Naive B cell (primary cell): ENCODE measurements at regions not wholly inside any gene's neighbourhood (a gene's known extent, or its start where the extent isn't known, plus 50 kb on each side); places are given as distances from the start of the nearest gene placed in this dataset.
"Not testable (repeated sequence)": the region's sequence is repeated elsewhere in the genome, so short reads cannot be mapped to it uniquely, and the experiment has no call there.

Experiments
- ATAC-seq, 2 donors: fragments of 150-1000 bp; cut with Tn5 transposase; 2 replicates each; pipeline ENCODE4 v1.10.0; 2021; ENCODE audit warnings: low read depth in 2 of 2, mild to moderate bottlenecking in 2 of 2, moderate library complexity in 2 of 2
- DNase-seq: peaks from one replicate; pipeline ENCODE4 v3.0.0; 2022
- H3K27ac Mint-ChIP-seq, 6 donors: one replicate each; pipeline ENCODE4 v1.8.0; 2020 to 2022; ENCODE audit warnings: mild to moderate bottlenecking in 6 of 6, mixed read lengths in 6 of 6, moderate library complexity in 5 of 6, inconsistent platforms in 2 of 6
- H3K27me3 Mint-ChIP-seq, 3 donors: one replicate each; pipeline ENCODE4 v1.8.0; 2021 to 2022; ENCODE audit warnings: mixed read lengths in 3 of 3, mild to moderate bottlenecking in 1 of 3
- H3K36me3 Mint-ChIP-seq, 2 donors: one replicate each; pipeline ENCODE4 v1.8.0; 2020 to 2022; ENCODE audit warnings: mixed read lengths in 2 of 2, inconsistent platforms in 1 of 2, mild to moderate bottlenecking in 1 of 2
- H3K4me1 Mint-ChIP-seq, 3 donors: one replicate each; pipeline ENCODE4 v1.8.0; 2020 to 2022; ENCODE audit warnings: mixed read lengths in 3 of 3, inconsistent platforms in 1 of 3, mild to moderate bottlenecking in 1 of 3, moderate library complexity in 1 of 3
- H3K4me3 Mint-ChIP-seq, 8 donors: one replicate each; pipeline ENCODE4 v1.8.0; 2020 to 2022; ENCODE audit warnings: mild to moderate bottlenecking in 8 of 8, mixed read lengths in 8 of 8, moderate library complexity in 8 of 8, inconsistent platforms in 2 of 8
- H3K9me3 Mint-ChIP-seq, 7 donors: one replicate each; pipeline ENCODE4 v1.8.0; 2020 to 2022; ENCODE audit warnings: mixed read lengths in 7 of 7, mild to moderate bottlenecking in 5 of 7, inconsistent platforms in 2 of 7, moderate library complexity in 1 of 7

DNA sequence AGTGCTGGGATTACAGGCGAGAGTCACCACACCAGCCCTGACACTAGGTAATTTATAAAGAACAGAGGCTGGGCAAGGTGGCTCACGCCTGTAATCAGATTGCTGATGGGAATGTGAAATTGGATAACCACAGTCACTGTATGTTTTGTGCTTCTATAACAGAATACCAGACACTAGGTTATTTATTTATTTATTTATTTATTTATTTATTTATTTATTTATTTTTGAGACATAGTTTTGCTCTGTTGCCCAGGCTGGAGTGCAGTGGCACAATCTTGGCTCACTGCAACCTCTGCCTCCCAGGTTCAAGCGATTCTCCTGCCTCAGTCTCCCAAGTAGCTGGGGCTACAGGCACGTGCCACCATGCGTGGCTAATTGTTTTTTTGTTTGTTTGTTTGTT, 130.0 kb upstream of the FOXN3 start:
- H3K4me1 Mint-ChIP-seq = peaks cover 30 to 53% (median 42%) of the 10 kb centered on the region in 3 donors

DNA sequence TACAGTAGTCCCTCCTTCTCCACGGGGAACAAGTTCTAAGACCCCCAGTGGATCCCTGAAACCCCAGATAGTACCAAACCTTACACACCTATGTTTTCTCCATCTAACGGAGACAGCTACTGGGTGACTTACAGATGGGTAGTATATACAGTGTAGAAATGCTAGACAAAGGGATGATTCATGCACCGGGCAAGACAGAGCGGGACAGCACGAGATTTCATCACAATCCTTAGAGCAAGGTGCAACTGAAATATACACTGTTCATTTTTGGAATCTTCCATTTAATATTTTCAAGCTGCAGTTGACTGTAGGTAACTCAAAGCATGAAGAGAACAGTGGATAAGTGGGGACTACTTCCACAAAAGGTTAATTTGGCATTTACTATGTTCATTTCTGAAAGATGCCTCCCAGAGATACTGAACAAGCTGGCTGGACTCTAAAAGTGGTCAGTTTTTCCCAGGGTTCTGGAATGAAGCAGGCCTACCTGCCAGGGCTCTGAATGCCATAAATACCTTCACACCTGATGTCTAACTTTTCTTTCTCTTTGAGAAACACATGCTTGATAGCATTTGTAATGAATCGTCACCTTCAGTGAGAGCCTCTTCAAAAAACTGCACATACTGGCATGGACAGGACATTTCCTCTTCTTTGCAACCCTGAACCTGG, 127.7 kb upstream of the FOXN3 start:
- Mint-ChIP-seq H3K9me3 (no peaks in the 10 kb centered on the region), H3K36me3 (peaks cover 0 to under 1% of the 10 kb centered on the region in 2 donors), H3K4me3 (no peak overlapping the region), H3K27ac (peak overlapping the region in 2 of 6 donors; percentile 26 to 46), H3K27me3 (no peaks in the 10 kb centered on the region), H3K4me1 (peaks cover 23 to 45% (median 38%) of the 10 kb centered on the region in 3 donors)
- ATAC-seq (no peak), DNase-seq (no peak)

More for the DNA sequence above, 130.0 kb upstream of the FOXN3 start:
- DNase-seq, H3K4me3 Mint-ChIP-seq, ATAC-seq, H3K27me3 Mint-ChIP-seq, H3K9me3 Mint-ChIP-seq, H3K36me3 Mint-ChIP-seq, H3K27ac Mint-ChIP-seq: not testable (repeated sequence)

DNA sequence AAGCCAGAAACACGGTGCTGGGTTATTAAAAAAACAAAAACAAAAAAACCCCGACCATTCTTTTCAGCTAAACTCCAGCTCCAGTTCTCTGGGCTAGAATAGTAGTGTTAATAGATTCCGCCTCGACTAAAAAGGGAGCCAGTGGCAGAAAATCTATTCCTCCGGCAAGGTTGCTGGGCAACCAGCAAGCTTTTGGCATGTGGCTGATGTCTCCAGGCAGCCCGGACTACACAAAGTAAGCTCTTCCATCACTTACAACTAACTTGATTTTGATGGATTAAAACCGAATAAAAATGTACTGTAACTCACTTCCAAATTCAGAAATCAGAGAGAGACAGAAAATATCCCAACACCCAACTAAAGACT, 126.4 kb upstream of the FOXN3 start:
- no peak overlapping the region for H3K4me3 Mint-ChIP-seq
- H3K9me3 Mint-ChIP-seq = no peaks in the 10 kb centered on the region
- H3K27me3 Mint-ChIP-seq = no peaks in the 10 kb centered on the region
- H3K27ac Mint-ChIP-seq = peak overlapping the region in 5 of 6 donors; percentile 29 to 81 (median 74)
- H3K36me3 Mint-ChIP-seq = no peaks in the 10 kb centered on the region
- DNase-seq (no peak), ATAC-seq (no peak)
- peaks cover 23 to 46% (median 43%) of the 10 kb centered on the region in 3 donors for H3K4me1 Mint-ChIP-seq

DNA sequence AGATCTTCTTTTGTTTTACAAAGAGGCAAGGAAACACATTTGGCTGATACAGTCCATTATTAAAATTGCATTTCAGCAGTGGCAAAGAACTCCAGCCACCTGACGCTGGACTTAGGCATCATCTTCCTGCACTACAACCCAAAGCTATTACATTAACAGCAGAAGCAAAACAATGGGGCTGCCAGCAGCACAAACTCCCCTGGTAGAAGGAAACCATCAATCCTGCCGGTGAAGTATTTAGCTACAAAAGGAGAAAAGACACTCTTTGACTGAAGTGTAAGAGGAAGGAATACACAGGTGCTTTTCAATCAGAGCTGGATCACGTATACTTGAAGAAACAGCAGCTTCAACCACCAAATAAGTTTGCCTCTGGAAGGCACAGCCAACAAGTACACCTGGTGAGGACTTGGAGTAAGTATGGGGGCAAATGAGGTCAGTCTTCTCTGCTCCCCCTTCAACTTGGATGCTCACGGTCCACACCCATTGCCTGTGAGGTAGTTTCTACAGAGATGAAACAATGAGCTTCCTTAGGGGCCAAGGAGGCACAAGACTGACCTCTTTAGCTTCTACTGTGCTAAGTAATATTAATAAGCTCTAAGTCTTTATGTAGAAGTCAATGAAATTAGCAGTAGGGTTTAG, 125.9 kb upstream of the FOXN3 start:
- H3K27ac Mint-ChIP-seq = peak overlapping the region in 5 of 6 donors; percentile 57 to 86 (median 78)
- no peaks in the 10 kb centered on the region for H3K27me3 Mint-ChIP-seq
- no peaks in the 10 kb centered on the region for H3K36me3 Mint-ChIP-seq
- ATAC-seq (no peak), DNase-seq (no peak)
- peaks cover 23 to 47% (median 46%) of the 10 kb centered on the region in 3 donors for H3K4me1 Mint-ChIP-seq
- no peaks in the 10 kb centered on the region for H3K9me3 Mint-ChIP-seq
- H3K4me3 Mint-ChIP-seq = peak overlapping the region in 1 of 8 donors; percentile 47

DNA sequence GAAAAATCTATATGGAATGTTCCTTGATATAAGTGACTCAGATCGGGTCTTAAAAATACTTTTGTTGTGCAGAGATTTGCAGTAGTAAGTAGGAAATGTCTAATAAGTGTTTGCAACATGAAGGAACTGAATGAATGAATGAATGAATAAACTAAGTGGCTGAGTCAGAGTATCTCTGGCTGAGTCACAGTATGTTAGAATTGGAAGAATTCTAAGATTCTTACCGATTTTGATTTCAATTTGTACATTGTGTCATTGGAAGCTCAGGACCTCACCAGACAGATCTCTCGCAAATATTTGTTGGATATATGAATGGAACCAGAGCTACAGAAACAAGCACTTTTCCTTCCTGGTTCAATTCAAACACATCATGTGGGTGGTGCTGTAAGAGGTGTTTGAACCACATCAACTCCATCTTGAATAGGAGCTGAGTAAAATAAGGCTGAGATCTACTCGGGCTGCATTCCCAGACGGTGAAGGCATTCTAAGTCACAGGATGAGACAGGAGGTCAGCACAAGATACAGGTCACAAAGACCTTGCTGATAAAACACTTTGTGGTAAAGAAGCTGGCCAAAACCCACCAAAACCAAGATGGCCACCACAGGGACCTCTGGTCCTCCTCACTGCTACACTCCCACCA, 123.9 kb upstream of the FOXN3 start:
- Mint-ChIP-seq H3K9me3 (no peaks in the 10 kb centered on the region), H3K36me3 (no peaks in the 10 kb centered on the region), H3K27me3 (no peaks in the 10 kb centered on the region), H3K27ac (peak overlapping the region in 2 of 6 donors; percentile 43 to 64), H3K4me1 (peaks cover 28 to 53% (median 46%) of the 10 kb centered on the region in 3 donors), H3K4me3 (no peak overlapping the region)
- no peak for ATAC-seq
- no peak for DNase-seq

DNA sequence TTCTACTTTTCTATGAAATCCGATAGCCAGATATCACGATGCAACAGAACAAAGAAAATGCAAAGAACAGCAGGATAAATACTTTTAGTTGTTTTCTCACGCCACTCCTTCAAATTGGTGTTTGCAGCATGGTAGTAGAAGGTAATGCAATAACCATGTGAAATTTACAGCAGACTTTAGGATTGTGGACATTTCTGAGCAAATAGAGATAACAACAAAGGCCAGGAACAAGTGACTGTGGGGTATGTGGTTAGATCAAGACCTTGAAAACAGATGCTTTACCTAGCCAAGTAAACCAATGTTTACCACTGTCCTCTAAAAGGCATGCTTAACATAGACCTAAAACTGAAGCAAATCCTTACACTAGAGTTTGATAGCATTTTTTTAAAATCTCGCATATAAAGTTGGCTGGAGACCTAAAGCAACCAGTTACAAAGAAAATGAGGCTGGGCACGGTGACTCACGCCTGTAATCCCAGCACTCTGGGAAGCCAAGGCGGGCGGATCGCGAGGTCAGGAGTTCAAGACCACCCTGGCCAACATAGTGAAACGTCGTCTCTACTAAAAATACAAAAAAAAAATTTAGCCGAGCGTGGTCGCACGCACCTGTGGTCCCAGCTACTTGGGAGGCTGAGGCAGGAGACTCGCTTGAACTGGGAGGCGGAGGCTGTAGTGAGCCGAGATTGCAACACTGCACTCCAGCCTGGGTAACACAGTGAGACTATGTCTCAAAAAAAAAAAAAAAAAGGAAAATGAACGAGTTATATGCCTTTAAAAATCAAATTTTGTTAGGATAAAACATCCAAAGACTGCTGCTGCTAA, 123.2 kb upstream of the FOXN3 start:
- ATAC-seq = no peak
- no peak for DNase-seq
- H3K4me1 Mint-ChIP-seq = peaks cover 28 to 51% (median 50%) of the 10 kb centered on the region in 3 donors
- H3K27ac Mint-ChIP-seq = peak overlapping the region in 1 of 6 donors; percentile 6
- H3K4me3 Mint-ChIP-seq = peak overlapping the region in 1 of 8 donors; percentile 44
- no peaks in the 10 kb centered on the region for H3K27me3 Mint-ChIP-seq
- H3K36me3 Mint-ChIP-seq = no peaks in the 10 kb centered on the region
- no peaks in the 10 kb centered on the region for H3K9me3 Mint-ChIP-seq

DNA sequence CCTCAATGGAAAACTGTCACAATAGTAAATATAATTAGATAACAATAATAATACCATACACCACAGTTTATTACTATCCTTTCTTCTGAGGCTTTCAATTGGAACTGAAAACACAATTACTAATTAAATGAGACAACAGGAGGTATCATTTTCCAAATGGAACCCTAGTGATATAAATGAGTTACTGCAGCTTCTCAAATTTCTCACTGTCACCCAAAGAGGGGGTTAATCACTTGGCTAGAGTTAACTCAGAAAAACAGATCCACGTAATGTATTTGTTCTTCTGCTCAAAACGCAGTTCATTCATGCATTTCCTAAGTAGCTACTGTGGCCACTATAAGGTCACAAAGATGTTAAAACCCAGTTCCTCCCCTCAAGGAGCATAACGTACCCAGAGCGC, 120.9 kb upstream of the FOXN3 start:
- Mint-ChIP-seq H3K36me3 (peaks cover 0 to 6% of the 10 kb centered on the region in 2 donors), H3K9me3 (no peaks in the 10 kb centered on the region), H3K27ac (peak overlapping the region in 1 of 6 donors; percentile 83), H3K4me3 (no peak overlapping the region), H3K27me3 (no peaks in the 10 kb centered on the region), H3K4me1 (peaks cover 34 to 48% (median 44%) of the 10 kb centered on the region in 3 donors)
- DNase-seq (no peak), ATAC-seq (no peak)

DNA sequence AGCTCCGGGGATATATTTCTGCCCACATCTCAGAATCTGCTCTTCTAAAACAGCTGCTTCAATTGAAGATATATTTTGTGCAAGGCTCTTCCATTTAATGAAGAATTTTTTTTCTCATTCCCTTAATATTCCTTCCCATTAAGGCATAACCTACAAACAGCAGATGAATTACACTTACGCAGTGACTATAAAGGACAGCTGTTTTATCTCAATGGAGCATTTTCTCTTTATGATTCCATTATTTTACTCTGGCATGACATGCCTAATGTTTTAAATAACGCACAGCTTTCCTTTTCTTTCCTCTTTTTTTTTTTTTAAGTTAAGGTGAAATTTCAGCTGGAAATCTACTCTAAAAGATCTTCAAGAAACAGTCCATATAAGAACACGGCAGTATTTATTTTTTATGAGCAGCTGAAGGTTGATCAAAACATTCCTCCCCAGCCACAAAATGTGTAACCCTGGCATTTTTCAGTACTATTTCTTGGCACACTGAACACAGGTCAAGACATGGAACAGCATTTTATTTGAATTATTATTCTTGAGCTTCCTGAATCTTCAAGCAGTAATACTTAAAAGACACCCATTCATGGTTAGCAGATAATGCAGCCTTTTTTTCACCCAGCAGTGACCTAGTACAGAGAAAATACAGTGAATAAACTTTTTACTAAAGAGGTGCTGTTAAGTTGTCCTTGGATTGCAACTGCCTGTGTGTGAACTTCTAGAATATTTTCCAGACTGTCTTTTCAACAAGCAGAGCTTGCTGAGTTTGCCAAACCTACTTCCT, 118.1 kb upstream of the FOXN3 start:
- Mint-ChIP-seq H3K4me1 (peaks cover 29 to 43% (median 42%) of the 10 kb centered on the region in 3 donors), H3K36me3 (peaks cover 0 to 6% of the 10 kb centered on the region in 2 donors), H3K4me3 (no peak overlapping the region), H3K9me3 (peaks cover 0 to 3% (median 2%) of the 10 kb centered on the region in 7 donors), H3K27ac (peak overlapping the region in 5 of 6 donors; percentile 11 to 57 (median 16)), H3K27me3 (no peaks in the 10 kb centered on the region)
- ATAC-seq (no peak), DNase-seq (no peak)

DNA sequence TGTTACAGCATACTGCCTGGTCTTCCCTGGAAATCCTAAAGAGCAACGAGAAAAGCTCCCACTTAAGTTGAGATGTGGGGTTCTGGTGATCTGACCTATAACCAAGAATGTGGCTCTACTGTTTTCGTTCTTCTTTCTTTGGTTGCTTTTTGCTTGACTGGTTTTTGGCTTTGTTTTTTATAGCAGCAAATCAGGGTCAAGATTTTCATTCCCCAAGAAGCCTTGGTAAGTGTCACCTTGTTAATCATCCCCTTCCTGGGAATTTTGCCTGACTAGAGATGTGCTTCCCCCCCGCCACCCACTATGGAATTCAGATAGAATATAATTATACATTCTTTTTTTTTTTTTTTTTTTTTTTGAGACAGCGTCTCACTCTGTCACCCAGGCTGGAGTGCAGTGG, 116.7 kb upstream of the FOXN3 start:
- peaks cover 0 to 5% (median 3%) of the 10 kb centered on the region in 7 donors for H3K9me3 Mint-ChIP-seq
- peaks cover 0 to 6% of the 10 kb centered on the region in 2 donors for H3K36me3 Mint-ChIP-seq
- H3K4me1 Mint-ChIP-seq = peaks cover 30 to 38% (median 35%) of the 10 kb centered on the region in 3 donors
- DNase-seq (no peak), ATAC-seq (no peak)
- H3K4me3 Mint-ChIP-seq = peak overlapping the region in 1 of 8 donors; percentile 39
- H3K27ac Mint-ChIP-seq = peak overlapping the region in 2 of 6 donors; percentile 34 to 42
- H3K27me3 Mint-ChIP-seq = no peaks in the 10 kb centered on the region

DNA sequence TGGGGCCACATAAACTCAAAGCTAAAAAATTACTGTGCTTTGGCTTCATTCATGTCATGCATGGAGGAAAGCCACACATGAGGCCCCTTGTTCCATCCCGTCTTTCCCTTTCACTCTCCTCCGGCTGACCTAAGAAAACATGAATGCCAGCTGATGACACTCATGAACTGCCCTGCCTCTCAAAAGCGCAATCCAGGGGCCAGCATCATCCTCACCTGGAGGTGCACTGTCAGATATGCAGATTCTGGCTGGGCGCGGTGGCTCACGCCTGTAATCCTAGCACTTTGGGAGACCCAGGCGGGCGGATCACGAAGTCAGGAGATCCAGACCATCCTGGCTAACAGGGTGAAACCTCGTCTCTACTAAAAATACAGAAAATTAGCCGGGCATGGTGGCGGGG, 116.1 kb upstream of the FOXN3 start:
- ATAC-seq = no peak
- Mint-ChIP-seq H3K4me1 (peaks cover 31 to 36% (median 35%) of the 10 kb centered on the region in 3 donors), H3K27ac (peak overlapping the region in 1 of 6 donors; percentile 42), H3K36me3 (peaks cover 3 to 6% of the 10 kb centered on the region in 2 donors), H3K9me3 (peaks cover 1 to 5% (median 3%) of the 10 kb centered on the region in 7 donors), H3K4me3 (peak overlapping the region in 1 of 8 donors; percentile 26), H3K27me3 (no peaks in the 10 kb centered on the region)
- no peak for DNase-seq

DNA sequence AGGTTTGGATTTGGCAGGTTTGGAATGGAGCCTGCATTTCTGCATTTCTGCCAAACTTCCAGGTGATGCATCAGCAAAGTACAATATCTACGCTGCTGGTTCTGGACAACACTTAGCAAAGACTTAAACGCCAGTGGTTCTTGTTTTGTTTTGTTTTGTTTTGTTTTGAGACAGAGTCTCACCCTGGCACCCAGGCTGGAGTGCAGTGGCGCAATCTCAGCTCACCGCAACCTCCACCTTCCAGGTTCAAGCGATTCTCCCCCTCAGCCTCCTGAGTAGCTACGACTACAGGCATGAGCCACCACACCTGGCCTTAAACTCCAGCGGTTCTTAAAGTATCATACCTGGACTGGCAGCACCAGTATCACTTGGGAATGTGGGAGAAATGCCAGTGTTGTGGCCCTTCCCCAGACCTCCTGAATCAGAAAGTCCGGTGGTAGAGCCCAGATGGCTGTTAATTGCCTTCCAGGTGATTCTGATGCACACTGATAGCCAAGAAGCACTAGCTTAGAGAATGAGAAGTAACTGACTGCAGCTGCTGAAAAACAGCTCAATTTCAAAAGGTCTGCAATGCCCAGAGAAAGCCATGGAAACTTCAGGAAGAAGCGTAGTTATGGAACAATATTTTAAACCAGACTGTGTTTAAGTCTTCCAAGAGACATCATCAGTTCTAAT, 114.8 kb upstream of the FOXN3 start:
- H3K9me3 Mint-ChIP-seq = peaks cover 2 to 10% (median 4%) of the 10 kb centered on the region in 7 donors
- ATAC-seq (no peak), DNase-seq (no peak)
- no peaks in the 10 kb centered on the region for H3K27me3 Mint-ChIP-seq
- peak overlapping the region in 2 of 6 donors; percentile 3 to 46 for H3K27ac Mint-ChIP-seq
- H3K4me3 Mint-ChIP-seq = peak overlapping the region in 1 of 8 donors; percentile 54
- peaks cover 8 to 11% of the 10 kb centered on the region in 2 donors for H3K36me3 Mint-ChIP-seq
- H3K4me1 Mint-ChIP-seq = peaks cover 28 to 38% (median 29%) of the 10 kb centered on the region in 3 donors
